MCF 10A (cell line): ENCODE measurements at regions not wholly inside any gene's neighbourhood (a gene's known extent, or its start where the extent isn't known, plus 50 kb on each side); places are given as distances from the start of the nearest gene placed in this dataset.

Source experiments
- BruUV-seq: library from RNA; stranded (reverse); fragments of 400-500 nt; replicated peaks from 2 replicates; lab custom pipeline; 2021; lab: Mats Ljungman, UMichigan
- CTCF ChIA-PET: fragments of 300-600 bp; sonication (Branson Sonifier 250); formaldehyde crosslinking; extraction: SDS; loops from one replicate; lab custom pipeline; 2021; ENCODE audit warnings: antibody characterized with exemption, inconsistent platforms; lab: Yijun Ruan, JAX
- POLR2A ChIA-PET: fragments of 300-600, 350-650 bp; sonication (Branson Sonifier 250); formaldehyde crosslinking; extraction: SDS; loops from one replicate; lab custom pipeline; 2020; ENCODE audit warnings: antibody characterized with exemption, inconsistent platforms; lab: Yijun Ruan, JAX
- DNase-seq: peaks from one replicate; pipeline ENCODE4 v3.0.0-alpha.2; 2018; ENCODE audit not compliant: unreplicated experiment
- H3K27ac Mint-ChIP-seq: one replicate; pipeline ENCODE4 v1.8.0; 2022; ENCODE audit warnings: mild to moderate bottlenecking, low read depth, mixed read lengths; ENCODE audit not compliant: unreplicated experiment
- H3K27me3 Mint-ChIP-seq: one replicate; pipeline ENCODE4 v1.8.0; 2022; ENCODE audit warnings: mixed read lengths; ENCODE audit not compliant: insufficient read depth, unreplicated experiment
- H3K36me3 Mint-ChIP-seq: one replicate; pipeline ENCODE4 v1.8.0; 2022; ENCODE audit warnings: mild to moderate bottlenecking, moderate library complexity, mixed read lengths; ENCODE audit not compliant: insufficient read depth, unreplicated experiment
- H3K4me1 Mint-ChIP-seq: one replicate; pipeline ENCODE4 v1.8.0; 2022; ENCODE audit warnings: mixed read lengths; ENCODE audit not compliant: insufficient read depth, unreplicated experiment
- H3K4me3 Mint-ChIP-seq: one replicate; pipeline ENCODE4 v1.8.0; 2022; ENCODE audit warnings: mild to moderate bottlenecking, moderate library complexity, mixed read lengths; ENCODE audit not compliant: unreplicated experiment
- H3K9me3 Mint-ChIP-seq: one replicate; pipeline ENCODE4 v1.8.0; 2022; ENCODE audit warnings: mixed read lengths; ENCODE audit not compliant: unreplicated experiment
- intact Hi-C: fragments of 100-400 bp; cut with micrococcal nuclease; formaldehyde crosslinking; loops from 2 replicates; pipeline ENCODE4 v1.14.1; 2022
- TF ChIP-seq, protein P1 (sequence below): fragments of 200-600 bp; IDR thresholded peaks from one replicate; pipeline ENCODE4 v1.8.0; 2022; ENCODE audit warnings: antibody characterized with exemption, mild to moderate bottlenecking; ENCODE audit not compliant: unreplicated experiment

DNA sequence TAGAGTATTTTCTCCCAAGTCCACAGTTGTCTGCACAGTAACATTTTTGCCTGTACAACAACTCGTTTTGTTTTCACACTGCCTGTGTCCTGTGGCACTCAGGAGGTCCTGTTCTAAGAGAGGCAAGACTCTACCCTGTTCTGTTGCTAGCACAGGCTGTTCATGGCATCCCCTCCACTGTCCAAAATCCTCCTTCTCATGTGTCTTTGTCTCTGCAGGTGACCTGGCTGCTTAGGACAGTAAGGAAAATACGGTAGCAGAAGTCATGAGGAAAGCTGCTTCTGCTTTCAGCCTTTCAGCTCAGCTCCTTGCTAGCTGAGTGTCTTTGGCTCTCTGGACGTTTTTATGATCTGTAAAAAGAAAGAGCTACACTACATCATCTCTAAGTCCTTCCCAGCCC lies 205.9 kb downstream of the C1D start:
- POLR2A ChIA-PET = interaction anchor here (1.1 kb wide), 1 partner anchor 10 kb away, joined by 3 read pairs; no protein-coding TSS in a partner anchor
- intact Hi-C loops = no loop called here
- H3K9me3 Mint-ChIP-seq = no peaks in the 10 kb centered on the region
- CTCF ChIA-PET = interaction anchor here (0.8 to 1.7 kb wide), 2 partner anchors 10 to 17 kb away, joined by 4 to 8 read pairs; no protein-coding TSS in a partner anchor
- TF ChIP-seq, protein P1, sequence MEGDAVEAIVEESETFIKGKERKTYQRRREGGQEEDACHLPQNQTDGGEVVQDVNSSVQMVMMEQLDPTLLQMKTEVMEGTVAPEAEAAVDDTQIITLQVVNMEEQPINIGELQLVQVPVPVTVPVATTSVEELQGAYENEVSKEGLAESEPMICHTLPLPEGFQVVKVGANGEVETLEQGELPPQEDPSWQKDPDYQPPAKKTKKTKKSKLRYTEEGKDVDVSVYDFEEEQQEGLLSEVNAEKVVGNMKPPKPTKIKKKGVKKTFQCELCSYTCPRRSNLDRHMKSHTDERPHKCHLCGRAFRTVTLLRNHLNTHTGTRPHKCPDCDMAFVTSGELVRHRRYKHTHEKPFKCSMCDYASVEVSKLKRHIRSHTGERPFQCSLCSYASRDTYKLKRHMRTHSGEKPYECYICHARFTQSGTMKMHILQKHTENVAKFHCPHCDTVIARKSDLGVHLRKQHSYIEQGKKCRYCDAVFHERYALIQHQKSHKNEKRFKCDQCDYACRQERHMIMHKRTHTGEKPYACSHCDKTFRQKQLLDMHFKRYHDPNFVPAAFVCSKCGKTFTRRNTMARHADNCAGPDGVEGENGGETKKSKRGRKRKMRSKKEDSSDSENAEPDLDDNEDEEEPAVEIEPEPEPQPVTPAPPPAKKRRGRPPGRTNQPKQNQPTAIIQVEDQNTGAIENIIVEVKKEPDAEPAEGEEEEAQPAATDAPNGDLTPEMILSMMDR = no peak
- H3K27ac Mint-ChIP-seq = no peak overlapping the region
- no TSS peak for BruUV-seq
- no peaks in the 10 kb centered on the region for H3K27me3 Mint-ChIP-seq
- H3K36me3 Mint-ChIP-seq = no peaks in the 10 kb centered on the region
- H3K4me1 Mint-ChIP-seq = no peaks in the 10 kb centered on the region
- H3K4me3 Mint-ChIP-seq = no peak overlapping the region
- no peak for DNase-seq

DNA sequence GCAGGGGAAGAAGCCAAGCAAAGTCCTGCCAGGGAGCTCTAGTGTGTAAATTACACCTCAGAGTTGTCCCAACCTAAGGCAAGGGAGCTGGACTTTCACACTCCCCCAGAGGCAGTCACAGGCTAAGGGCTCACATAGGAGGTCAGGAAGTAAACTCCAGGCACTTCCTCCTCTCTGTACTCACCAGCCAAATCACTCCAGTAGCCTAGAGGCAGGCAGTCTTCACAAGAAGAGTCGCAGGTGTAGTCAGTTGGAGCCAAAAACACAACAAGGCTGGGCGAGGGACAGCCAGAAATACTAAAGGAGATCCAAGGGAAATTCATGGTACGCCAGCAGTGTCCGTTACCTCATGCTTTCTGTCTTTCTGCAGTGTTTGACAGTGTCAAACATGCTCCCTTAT lies 205.0 kb downstream of the C1D start:
- CTCF ChIA-PET = interaction anchor here (0.8 to 1.7 kb wide), 2 partner anchors 11 to 18 kb away, joined by 4 to 8 read pairs; no protein-coding TSS in a partner anchor
- BruUV-seq = no TSS peak
- intact Hi-C loops = no loop called here
- Mint-ChIP-seq H3K27me3 (no peaks in the 10 kb centered on the region), H3K27ac (no peak overlapping the region), H3K4me1 (no peaks in the 10 kb centered on the region), H3K4me3 (no peak overlapping the region), H3K9me3 (no peaks in the 10 kb centered on the region), H3K36me3 (no peaks in the 10 kb centered on the region)
- TF ChIP-seq, protein P1 = no peak
- POLR2A ChIA-PET = interaction anchor here (0.5 to 1.1 kb wide), 3 partner anchors 11 to 204 kb away, joined by 3 read pairs; no protein-coding TSS in a partner anchor
- no peak for DNase-seq

DNA sequence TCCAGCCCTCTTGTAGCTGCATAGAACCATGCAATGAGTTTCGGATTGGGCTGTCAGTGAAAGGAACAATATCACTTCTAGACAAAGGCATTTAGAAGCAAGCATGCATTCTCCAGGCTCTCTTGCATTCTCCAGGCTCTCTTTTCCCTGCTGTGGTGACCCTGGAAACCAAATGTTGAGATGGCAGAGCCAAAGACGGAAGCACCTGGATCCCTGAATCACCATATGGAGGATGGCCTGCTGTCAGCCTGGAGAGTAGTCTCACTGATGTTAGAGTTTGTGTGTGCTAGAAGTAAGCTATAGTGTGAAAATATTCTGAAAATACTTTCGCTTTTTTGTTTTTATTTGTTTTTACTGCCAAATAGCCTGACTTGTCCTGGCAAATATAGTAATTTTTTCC lies 203.9 kb downstream of the C1D start:
- H3K36me3 Mint-ChIP-seq = no peaks in the 10 kb centered on the region
- TF ChIP-seq, protein P1 = no peak
- H3K9me3 Mint-ChIP-seq = no peaks in the 10 kb centered on the region
- no TSS peak for BruUV-seq
- intact Hi-C loops = no loop called here
- CTCF ChIA-PET = interaction anchor here (0.9 kb wide), 1 partner anchor 10 kb away, joined by 3 read pairs; no protein-coding TSS in a partner anchor
- no peaks in the 10 kb centered on the region for H3K4me1 Mint-ChIP-seq
- no peak overlapping the region for H3K27ac Mint-ChIP-seq
- no peaks in the 10 kb centered on the region for H3K27me3 Mint-ChIP-seq
- POLR2A ChIA-PET = no interaction called here
- DNase-seq = no peak
- no peak overlapping the region for H3K4me3 Mint-ChIP-seq

DNA sequence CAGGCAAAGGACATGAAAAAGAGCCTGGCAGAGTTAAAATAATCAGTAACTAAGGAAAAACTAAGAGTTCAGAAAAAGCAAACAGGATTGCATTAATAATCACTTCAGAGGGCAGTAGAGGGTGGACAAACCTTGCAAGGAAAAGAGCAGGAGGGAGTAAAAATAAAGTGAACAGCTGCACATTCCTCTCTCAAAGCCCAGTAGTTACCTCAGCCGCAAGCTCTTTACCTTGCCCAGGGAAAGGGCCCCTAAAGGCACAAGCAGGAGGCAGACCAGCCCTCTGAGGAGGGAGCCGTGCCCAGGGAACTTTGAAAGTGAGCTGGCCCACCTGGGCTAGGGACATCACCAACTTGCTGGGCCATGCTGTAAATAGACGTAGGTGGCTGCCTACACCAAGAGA lies 196.9 kb downstream of the C1D start:
- POLR2A ChIA-PET = interaction anchor here (0.7 kb wide), 1 partner anchor 12 kb away, joined by 3 read pairs; no protein-coding TSS in a partner anchor
- DNase-seq = no peak
- Mint-ChIP-seq H3K4me1 (peaks cover 15% of the 10 kb centered on the region), H3K36me3 (no peaks in the 10 kb centered on the region), H3K4me3 (no peak overlapping the region), H3K27me3 (no peaks in the 10 kb centered on the region), H3K9me3 (peaks cover 7% of the 10 kb centered on the region), H3K27ac (no peak overlapping the region)
- intact Hi-C loops = no loop called here
- TF ChIP-seq, protein P1 = no peak
- CTCF ChIA-PET = no interaction called here
- no TSS peak for BruUV-seq
